ENCODE measurements at regions not wholly inside any gene's neighbourhood (a gene's known extent, or its start where the extent isn't known, plus 50 kb on each side); places are given as distances from the start of the nearest gene placed in this dataset.

DNA sequence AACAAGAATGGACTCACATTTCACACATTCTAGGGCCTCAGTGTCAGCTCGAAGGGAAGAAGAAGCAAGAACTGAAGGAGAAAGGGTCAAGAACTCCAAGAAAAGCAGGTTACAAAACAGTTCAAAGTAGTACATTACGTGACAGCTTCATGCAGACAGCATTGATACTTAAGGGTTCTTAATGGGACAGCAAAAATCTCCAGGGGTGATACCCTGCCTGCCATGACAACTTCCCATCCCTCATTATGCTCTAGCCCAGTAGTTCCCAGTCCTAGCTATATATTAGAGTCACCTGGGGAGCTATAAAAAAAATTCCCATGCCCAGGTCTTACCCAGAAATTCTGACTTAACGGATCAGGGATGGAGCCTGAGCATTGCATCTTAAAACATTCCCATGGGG is 51.2 kb upstream of the PROX1 start:
- Histone ChIP-seq H3K36me3 (no peaks in the 10 kb centered on the region), H3K4me1 (peaks cover 0 to 7% (median 0%) of the 10 kb centered on the region in 10 experiments; a peak in 4 of 20 replicates), H4K20me1 (no peaks in the 10 kb centered on the region), H3K27me3 (no peaks in the 10 kb centered on the region), H3K4me2 (no peak overlapping the region), H3K27ac (no peak overlapping the region), H3K9ac (no peak overlapping the region), H3K9me3 (replicated peaks in 1 of 11) (peaks cover 0 to 5% (median 0%) of the 10 kb centered on the region in 11 experiments; a peak in 2 of 22 replicates), H3K4me3 (no peak overlapping the region)
- TF ChIP-seq Cebpa-rat (IDR thresholded peaks at IDR 0.05), result no peak

Measured in BLaER1 treated with 17β-estradiol and CSF1 and Interleukin-3, amounts not matched to agents 10 nM and 100 nM (cell line).